ENCODE measurements at regions not wholly inside any gene's neighbourhood (a gene's known extent, or its start where the extent isn't known, plus 50 kb on each side); places are given as distances from the start of the nearest gene placed in this dataset.

- H3K27ac ChIP-seq, result no peak overlapping the region
- DNase-seq (ENCODE audit: low read depth, low spot score), result no peak
Observed at GRCh38 chr7:88363249-88363648, 56.6 kb upstream of the STEAP4 start.

GRCh38 chr7:88361357-88361756 is 54.7 kb upstream of the STEAP4 start:
- H3K27ac ChIP-seq, result no peak overlapping the region
- DNase-seq (ENCODE audit: low read depth, low spot score), result no peak

- no peak overlapping the region for H3K27ac ChIP-seq
- no peak for DNase-seq (ENCODE audit: low read depth, low spot score)
Observed at GRCh38 chr7:88358881-88359280, 52.2 kb upstream of the STEAP4 start.

- no peak for DNase-seq (ENCODE audit: low read depth, low spot score)
- no peak overlapping the region for H3K27ac ChIP-seq
Observed at GRCh38 chr7:88358526-88358838, 51.8 kb upstream of the STEAP4 start.

GRCh38 chr7:88357781-88358525 is 51.3 kb upstream of the STEAP4 start:
- H3K27ac ChIP-seq, result no peak overlapping the region
- DNase-seq (ENCODE audit: low read depth, low spot score), result no peak

GRCh38 chr7:88357294-88357693 is 50.6 kb upstream of the STEAP4 start:
- DNase-seq (ENCODE audit: low read depth, low spot score), result peak; percentile 22
- no peak overlapping the region for H3K27ac ChIP-seq

Measured in epithelial cell of prostate (primary cell).